Trophoblast cell (in vitro differentiated cells and primary cell): ENCODE measurements at regions not wholly inside any gene's neighbourhood (a gene's known extent, or its start where the extent isn't known, plus 50 kb on each side); places are given as distances from the start of the nearest gene placed in this dataset.

Source experiments
- DNase-seq, 2 donors: peaks; one replicate each; pipeline ENCODE4 v3.0.0-alpha.2; 2016
- H2AFZ ChIP-seq: 2 replicates; pipeline ENCODE4 v1.6.1; 2013; ENCODE audit warnings: low read length, moderate library complexity, mild to moderate bottlenecking; ENCODE audit not compliant: insufficient read depth, poor library complexity
- H2AK5ac ChIP-seq: 2 replicates; pipeline ENCODE4 v1.6.1; 2013; ENCODE audit warnings: mild to moderate bottlenecking, low read length
- H2BK120ac ChIP-seq: 2 replicates; pipeline ENCODE4 v1.6.1; 2013; ENCODE audit warnings: low read length, mild to moderate bottlenecking, moderate library complexity; ENCODE audit not compliant: insufficient read depth, poor library complexity
- H2BK12ac ChIP-seq: 2 replicates; pipeline ENCODE4 v1.6.1; 2013; ENCODE audit warnings: mild to moderate bottlenecking, low read length, moderate library complexity
- H2BK5ac ChIP-seq: 2 replicates; pipeline ENCODE4 v1.6.1; 2013; ENCODE audit warnings: low read length, low read depth, moderate library complexity, mild to moderate bottlenecking; ENCODE audit not compliant: poor library complexity
- H3K14ac ChIP-seq: 2 replicates; pipeline ENCODE4 v1.6.1; 2013; ENCODE audit warnings: mild to moderate bottlenecking, low read length
- H3K18ac ChIP-seq: 2 replicates; pipeline ENCODE4 v1.6.1; 2013; ENCODE audit warnings: mild to moderate bottlenecking, low read length
- H3K23ac ChIP-seq: 2 replicates; pipeline ENCODE4 v1.6.1; 2013; ENCODE audit warnings: low read length
- H3K27ac ChIP-seq: 2 replicates; pipeline ENCODE4 v1.5.1; 2013; ENCODE audit warnings: low read depth, mild to moderate bottlenecking, inconsistent platforms, low read length, moderate library complexity
- H3K27me3 ChIP-seq: 2 replicates; pipeline ENCODE4 v1.6.1; 2013; ENCODE audit warnings: inconsistent platforms, mild to moderate bottlenecking, low read length, moderate library complexity; ENCODE audit not compliant: insufficient read depth
- H3K36me3 ChIP-seq, 2 experiments: 1 replicate in 1 of 2; 2 replicates in 1 of 2; pipeline ENCODE4 v1.6.1; 2013; ENCODE audit warnings: low read length in 2 of 2, mild to moderate bottlenecking in 2 of 2, moderate library complexity in 1 of 2; ENCODE audit not compliant: insufficient read depth in 2 of 2, control insufficient read depth in 1 of 2
- H3K4ac ChIP-seq: 2 replicates; pipeline ENCODE4 v1.6.1; 2013; ENCODE audit warnings: low read depth, mild to moderate bottlenecking, low read length, moderate library complexity
- H3K4me1 ChIP-seq, 2 experiments: 1 replicate in 1 of 2; 2 replicates in 1 of 2; pipeline ENCODE4 v1.6.1; 2013; ENCODE audit warnings: low read length in 2 of 2, mild to moderate bottlenecking in 2 of 2, moderate library complexity in 1 of 2; ENCODE audit not compliant: insufficient read depth in 2 of 2, control insufficient read depth in 1 of 2
- H3K4me2 ChIP-seq: 2 replicates; pipeline ENCODE4 v1.6.1; 2013; ENCODE audit warnings: inconsistent platforms, mild to moderate bottlenecking, low read length, moderate library complexity
- H3K4me3 ChIP-seq: 2 replicates; pipeline ENCODE4 v1.5.1; 2013; ENCODE audit warnings: mild to moderate bottlenecking, low read depth, low read length, inconsistent platforms
- H3K79me1 ChIP-seq: one replicate; pipeline ENCODE4 v1.6.1; 2013; ENCODE audit warnings: low read length
- H3K79me2 ChIP-seq: 2 replicates; pipeline ENCODE4 v1.6.1; 2013; ENCODE audit warnings: low read length, mild to moderate bottlenecking; ENCODE audit not compliant: control insufficient read depth, insufficient read depth, poor library complexity
- H3K9ac ChIP-seq: 2 replicates; pipeline ENCODE4 v1.6.1; 2013; ENCODE audit warnings: mild to moderate bottlenecking, low read length
- H3K9me3 ChIP-seq: 2 replicates; pipeline ENCODE4 v1.6.1; 2013; ENCODE audit warnings: low read depth, mild to moderate bottlenecking, control low read depth, inconsistent platforms, low read length; ENCODE audit not compliant: insufficient read depth
- H4K12ac ChIP-seq: 2 replicates; pipeline ENCODE4 v1.6.1; 2013; ENCODE audit warnings: low read depth, mild to moderate bottlenecking, low read length, moderate library complexity
- H4K8ac ChIP-seq: 2 replicates; pipeline ENCODE4 v1.6.1; 2013; ENCODE audit warnings: low read depth, mild to moderate bottlenecking, low read length, moderate library complexity
- H4K91ac ChIP-seq: one replicate; pipeline ENCODE4 v1.6.1; 2013; ENCODE audit warnings: low read depth, mild to moderate bottlenecking, low read length, moderate library complexity
- WGBS: extraction: QIAGEN DNeasy Blood & Tissue Kit; methylation state at CpG from one replicate; pipeline ENCODE4 v1.1.7; 2013; ENCODE audit warnings: missing lambda C conversion rate; ENCODE audit not compliant: insufficient read length, insufficient coverage; ENCODE audit errors: extremely low coverage; 5-methylcytosine and 5-hydroxymethylcytosine counted together

DNA sequence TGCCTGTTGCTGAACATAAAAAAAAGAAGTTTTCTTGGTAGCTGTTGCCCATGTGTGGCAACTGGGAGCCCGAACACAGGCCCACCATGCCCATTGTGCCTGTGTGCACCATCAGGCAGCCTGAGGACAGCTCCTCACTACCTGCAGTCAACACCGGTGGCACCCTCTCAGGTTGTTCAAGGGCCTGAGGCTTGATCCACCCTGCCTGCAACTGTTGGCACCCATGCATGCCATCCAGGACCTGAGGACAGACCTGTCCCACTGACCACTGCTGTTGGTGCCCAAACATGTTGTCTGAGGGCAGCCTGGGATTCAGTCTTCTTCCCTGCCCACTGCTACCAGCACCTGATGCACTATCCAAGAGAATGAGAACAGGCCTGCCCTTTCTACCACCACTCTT, 661.1 kb upstream of the ZNF804A start:
- no CpG with 5 or more reads among the region's 2 CpGs for WGBS
- H3K9me3 ChIP-seq = no peaks in the 10 kb centered on the region
- H3K4me2 ChIP-seq = no peak overlapping the region
- H3K14ac ChIP-seq = peak overlapping the region; percentile 17
- no peak overlapping the region for H4K12ac ChIP-seq
- no peaks in the 10 kb centered on the region for H3K79me1 ChIP-seq
- no peak overlapping the region for H3K4me3 ChIP-seq
- H2BK12ac ChIP-seq = no peak overlapping the region
- no peak overlapping the region for H4K8ac ChIP-seq
- no peaks in the 10 kb centered on the region for H3K79me2 ChIP-seq
- no peak overlapping the region for H3K27ac ChIP-seq
- H3K27me3 ChIP-seq = no peaks in the 10 kb centered on the region
- H4K91ac ChIP-seq = no peak overlapping the region
- H3K36me3 ChIP-seq = no peaks in the 10 kb centered on the region
- no peak overlapping the region for H3K23ac ChIP-seq
- H2AK5ac ChIP-seq = no peak overlapping the region
- no peak overlapping the region for H2BK5ac ChIP-seq
- H3K18ac ChIP-seq = no peak overlapping the region
- H3K4ac ChIP-seq = no peak overlapping the region
- DNase-seq = no peak
- no peak overlapping the region for H3K9ac ChIP-seq
- H2BK120ac ChIP-seq = no peak overlapping the region
- no peaks in the 10 kb centered on the region for H3K4me1 ChIP-seq
- no peak overlapping the region for H2AFZ ChIP-seq

- Histone ChIP-seq H3K4me2 (no peak overlapping the region), H3K14ac (no peak overlapping the region), H3K79me2 (no peaks in the 10 kb centered on the region), H3K9ac (no peak overlapping the region), H2BK120ac (no peak overlapping the region), H4K91ac (no peak overlapping the region), H3K27me3 (no peaks in the 10 kb centered on the region), H3K36me3 (no peaks in the 10 kb centered on the region), H2AFZ (no peak overlapping the region), H4K12ac (no peak overlapping the region), H3K4ac (no peak overlapping the region), H3K79me1 (no peaks in the 10 kb centered on the region), H2BK12ac (no peak overlapping the region), H3K27ac (no peak overlapping the region), H3K4me3 (no peak overlapping the region), H3K4me1 (no peaks in the 10 kb centered on the region), H3K9me3 (no peaks in the 10 kb centered on the region), H3K18ac (no peak overlapping the region), H2AK5ac (no peak overlapping the region), H2BK5ac (no peak overlapping the region), H4K8ac (no peak overlapping the region), H3K23ac (no peak overlapping the region)
- no peak for DNase-seq
These were observed 652.1 kb upstream of the ZNF804A start for GRCh38 chr2:183946193-183946592.

DNA sequence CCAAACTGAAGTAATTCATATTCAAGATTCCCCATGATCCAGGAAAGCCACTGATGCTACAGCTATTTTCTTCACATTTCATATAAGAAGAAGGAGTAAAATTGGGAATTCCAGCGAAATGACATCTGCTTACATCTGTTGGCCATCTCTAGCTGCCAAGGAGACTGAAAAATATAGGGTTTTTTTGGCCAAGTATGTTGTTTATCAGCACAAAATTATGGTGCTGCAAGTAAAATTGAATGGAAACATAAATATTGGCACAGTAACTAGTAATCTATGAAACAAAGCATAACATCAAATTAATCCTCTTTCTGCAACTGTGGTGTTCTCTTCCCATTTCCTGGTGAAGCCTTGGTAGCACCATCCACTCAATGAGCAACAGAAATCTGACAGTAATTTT, 649.5 kb upstream of the ZNF804A start:
- Histone ChIP-seq H3K27me3 (no peaks in the 10 kb centered on the region), H3K4me2 (no peak overlapping the region), H2AK5ac (no peak overlapping the region), H2BK120ac (no peak overlapping the region), H2BK5ac (no peak overlapping the region), H3K79me1 (no peaks in the 10 kb centered on the region), H3K4me3 (no peak overlapping the region), H2BK12ac (no peak overlapping the region), H3K4me1 (no peaks in the 10 kb centered on the region), H3K36me3 (no peaks in the 10 kb centered on the region), H3K23ac (no peak overlapping the region), H4K91ac (no peak overlapping the region), H3K9ac (no peak overlapping the region), H3K27ac (no peak overlapping the region), H4K12ac (no peak overlapping the region), H3K79me2 (no peaks in the 10 kb centered on the region), H3K14ac (no peak overlapping the region), H3K18ac (no peak overlapping the region), H2AFZ (no peak overlapping the region), H4K8ac (no peak overlapping the region), H3K9me3 (no peaks in the 10 kb centered on the region), H3K4ac (no peak overlapping the region)
- WGBS = no CpG with 5 or more reads among the region's 1 CpG
- DNase-seq = no peak

GRCh38 chr2:183950673-183951072, 647.7 kb upstream of the ZNF804A start:
- Histone ChIP-seq H3K18ac (no peak overlapping the region), H3K79me2 (no peaks in the 10 kb centered on the region), H3K79me1 (no peaks in the 10 kb centered on the region), H3K14ac (no peak overlapping the region), H4K8ac (no peak overlapping the region), H3K4me2 (no peak overlapping the region), H3K27ac (no peak overlapping the region), H3K4me1 (no peaks in the 10 kb centered on the region), H3K9ac (no peak overlapping the region), H2AK5ac (no peak overlapping the region), H4K12ac (no peak overlapping the region), H3K9me3 (no peaks in the 10 kb centered on the region), H3K4ac (no peak overlapping the region), H2AFZ (no peak overlapping the region), H3K4me3 (no peak overlapping the region), H3K36me3 (no peaks in the 10 kb centered on the region), H2BK120ac (no peak overlapping the region), H2BK12ac (no peak overlapping the region), H2BK5ac (no peak overlapping the region), H3K27me3 (no peaks in the 10 kb centered on the region), H4K91ac (no peak overlapping the region), H3K23ac (no peak overlapping the region)
- no peak for DNase-seq
- no CpG with 5 or more reads among the region's 1 CpG for WGBS

DNA sequence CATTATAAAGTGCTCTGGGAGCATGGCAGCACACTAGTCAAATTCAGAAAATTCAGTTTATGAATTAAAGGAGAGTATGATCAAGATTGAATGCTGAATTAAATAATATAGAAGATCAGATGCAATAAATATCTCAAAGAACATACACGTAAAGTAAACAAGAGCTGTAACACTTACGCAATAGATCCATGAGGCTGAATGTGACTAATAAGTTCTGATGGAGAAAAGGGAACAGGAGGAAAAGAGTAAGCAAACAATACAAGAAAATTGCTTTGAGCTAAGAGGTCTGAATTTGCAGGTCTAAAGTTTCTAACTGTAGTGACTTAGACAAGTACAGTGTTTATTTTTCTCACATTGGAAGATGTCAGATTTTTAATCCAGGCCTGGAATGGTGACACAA, 646.7 kb upstream of the ZNF804A start:
- H3K4me2 ChIP-seq = no peak overlapping the region
- no peak overlapping the region for H3K14ac ChIP-seq
- H2AFZ ChIP-seq = no peak overlapping the region
- H3K27ac ChIP-seq = no peak overlapping the region
- H3K36me3 ChIP-seq = no peaks in the 10 kb centered on the region
- H3K4ac ChIP-seq = no peak overlapping the region
- no peak overlapping the region for H4K91ac ChIP-seq
- H3K18ac ChIP-seq = no peak overlapping the region
- H3K23ac ChIP-seq = no peak overlapping the region
- H2BK5ac ChIP-seq = no peak overlapping the region
- no CpG with 5 or more reads among the region's 2 CpGs for WGBS
- no peaks in the 10 kb centered on the region for H3K79me2 ChIP-seq
- H3K9me3 ChIP-seq = no peaks in the 10 kb centered on the region
- no peak overlapping the region for H2BK120ac ChIP-seq
- no peak overlapping the region for H4K12ac ChIP-seq
- H3K4me1 ChIP-seq = no peaks in the 10 kb centered on the region
- H3K9ac ChIP-seq = no peak overlapping the region
- H3K4me3 ChIP-seq = no peak overlapping the region
- no peaks in the 10 kb centered on the region for H3K79me1 ChIP-seq
- H3K27me3 ChIP-seq = no peaks in the 10 kb centered on the region
- H2AK5ac ChIP-seq = no peak overlapping the region
- DNase-seq = no peak
- H4K8ac ChIP-seq = no peak overlapping the region
- no peak overlapping the region for H2BK12ac ChIP-seq
